Vagina (tissue), 2 donors: ENCODE measurements at regions not wholly inside any gene's neighbourhood (a gene's known extent, or its start where the extent isn't known, plus 50 kb on each side); places are given as distances from the start of the nearest gene placed in this dataset.

Experiments
- DNase-seq, 2 donors: peaks; one replicate each; pipeline ENCODE4 v3.0.0-alpha.2; 2017; ENCODE audit errors: extremely low spot score in 2 of 2
- H3K27ac ChIP-seq: fragments of 200-600 bp; sonication (generic); one replicate; pipeline ENCODE4 v1.5.1; 2019
- H3K27me3 ChIP-seq: fragments of 200-600 bp; sonication (generic); one replicate; pipeline ENCODE4 v1.5.1; 2019
- H3K36me3 ChIP-seq, 2 donors: fragments of 200-600 bp; sonication (generic); one replicate each; pipeline ENCODE4 v1.5.1; 2017 to 2019
- H3K4me1 ChIP-seq: fragments of 200-600 bp; sonication (generic); one replicate; pipeline ENCODE4 v1.5.1; 2019
- H3K4me3 ChIP-seq, 2 donors: fragments of 200-600 bp; sonication (generic); 1 replicate in 1 of 2; 2 replicates in 1 of 2; pipeline ENCODE4 v1.5.1; 2016 to 2019
- H3K9me3 ChIP-seq: fragments of 200-600 bp; sonication (generic); one replicate; pipeline ENCODE4 v1.5.1; 2019
- CTCF ChIP-seq, 3 experiments: fragments of 450-650 bp in 2 of 3; fragments of 200-600 bp in 1 of 3; sonication (generic) in 1 of 3; IDR thresholded peaks; one replicate each; pipeline ENCODE4 v1.5.1; 2017 to 2019; ENCODE audit warnings: antibody characterized with exemption in 3 of 3, mild to moderate bottlenecking in 2 of 3, moderate library complexity in 2 of 3
- POLR2A ChIP-seq, 2 donors: fragments of 450-650 bp; IDR thresholded peaks; one replicate each; pipeline ENCODE4 v1.6.1; 2017; ENCODE audit warnings: antibody characterized with exemption in 2 of 2, mild to moderate bottlenecking in 2 of 2, moderate library complexity in 2 of 2
- POLR2AphosphoS5 ChIP-seq, 2 donors: sonication (generic); formaldehyde crosslinking; IDR thresholded peaks; one replicate each; pipeline ENCODE4 v1.9.0; 2017; ENCODE audit warnings: antibody characterized with exemption in 2 of 2, mild to moderate bottlenecking in 2 of 2, low read depth in 1 of 2; ENCODE audit not compliant: insufficient read depth in 1 of 2
- intact Hi-C: fragments of 100-400 bp; cut with DNase I; formaldehyde crosslinking; loops from one replicate; pipeline ENCODE4 v1.15.1; 2023

GRCh38 chr11:12617632-12618031, 56.6 kb upstream of the TEAD1 start:
- H3K36me3 ChIP-seq, result no peaks in the 10 kb centered on the region
- no peaks in the 10 kb centered on the region for H3K27me3 ChIP-seq
- no peak overlapping the region for H3K27ac ChIP-seq
- H3K4me1 ChIP-seq, result no peaks in the 10 kb centered on the region
- H3K9me3 ChIP-seq, result no peaks in the 10 kb centered on the region
- DNase-seq, result no peak
- intact Hi-C loops, result no loop called here
- no peak overlapping the region for H3K4me3 ChIP-seq
- TF ChIP-seq CTCF (IDR thresholded peaks at IDR 0.05) (no peak), POLR2A (IDR thresholded peaks at IDR 0.05) (no peak), POLR2AphosphoS5 (IDR thresholded peaks at IDR 0.05; ENCODE audit: insufficient read depth in 1 of 2, low read depth in 1 of 2) (no peak)

GRCh38 chr11:12618743-12619540, 55.3 kb upstream of the TEAD1 start:
- intact Hi-C loops, result no loop called here
- H3K4me1 ChIP-seq, result no peaks in the 10 kb centered on the region
- H3K27me3 ChIP-seq, result no peaks in the 10 kb centered on the region
- DNase-seq, result no peak
- no peak for TF ChIP-seq POLR2AphosphoS5 (IDR thresholded peaks at IDR 0.05; ENCODE audit: insufficient read depth in 1 of 2, low read depth in 1 of 2)
- no peak for TF ChIP-seq CTCF (IDR thresholded peaks at IDR 0.05)
- TF ChIP-seq POLR2A (IDR thresholded peaks at IDR 0.05), result no peak
- no peak overlapping the region for H3K4me3 ChIP-seq
- no peaks in the 10 kb centered on the region for H3K9me3 ChIP-seq
- no peak overlapping the region for H3K27ac ChIP-seq
- H3K36me3 ChIP-seq, result no peaks in the 10 kb centered on the region

GRCh38 chr11:12623869-12624268, 50.4 kb upstream of the TEAD1 start:
- TF ChIP-seq POLR2AphosphoS5 (IDR thresholded peaks at IDR 0.05; ENCODE audit: insufficient read depth in 1 of 2, low read depth in 1 of 2) (no peak), CTCF (IDR thresholded peaks at IDR 0.05) (no peak), POLR2A (IDR thresholded peaks at IDR 0.05) (no peak)
- no peak for DNase-seq
- intact Hi-C loops, result no loop called here
- H3K27ac ChIP-seq, result no peak overlapping the region
- H3K36me3 ChIP-seq, result no peaks in the 10 kb centered on the region
- no peaks in the 10 kb centered on the region for H3K27me3 ChIP-seq
- H3K9me3 ChIP-seq, result no peaks in the 10 kb centered on the region
- no peaks in the 10 kb centered on the region for H3K4me1 ChIP-seq
- H3K4me3 ChIP-seq, result no peak overlapping the region
